A549 (cell line): ENCODE measurements at regions not wholly inside any gene's neighbourhood (a gene's known extent, or its start where the extent isn't known, plus 50 kb on each side); places are given as distances from the start of the nearest gene placed in this dataset.

Experiments
- ATAC-seq, 2 experiments: fragments of 200-7000 bp in 1 of 2; fragments of >200 bp in 1 of 2; cut with Nextera tagmentation in 1 of 2; cut with Tn5 transposase in 1 of 2; 3 replicates each; pipeline versions ENCODE4 v1.8.0 to v1.9.1; 2018 to 2020; ENCODE audit warnings: mild to moderate bottlenecking in 1 of 2, moderate library complexity in 1 of 2
- CTCF ChIA-PET: fragments of 300-600 bp; sonication (Branson Sonifier 250); formaldehyde crosslinking; extraction: SDS; loops from one replicate; lab custom pipeline; 2021; ENCODE audit warnings: antibody characterized with exemption, inconsistent platforms; lab: Yijun Ruan, JAX
- POLR2A ChIA-PET: fragments of 350-600 bp; formaldehyde crosslinking; extraction: SDS; loops from one replicate; lab custom pipeline; 2021; ENCODE audit warnings: antibody characterized with exemption, inconsistent platforms; lab: Yijun Ruan, JAX
- DNase-seq, 2 experiments: peaks; one replicate each; pipeline versions ENCODE4 v3.0.0 to v3.0.0-alpha.2; 2011 to 2016; ENCODE audit warnings: low read depth in 1 of 2, low spot score in 1 of 2
- FAIRE-seq: peaks from 2 replicates; lab custom pipeline; 2011; peaks lifted over from hg19 to GRCh38; lab: Jason Lieb, UNC
- H3K27ac ChIP-seq, 2 experiments: fragments of >200 bp; sonication (Bioruptor Twin); formaldehyde crosslinking; 3 replicates each; pipeline ENCODE4 v1.5.1; 2016 to 2017
- H3K4me1 ChIP-seq: fragments of >200 bp; sonication (Bioruptor Twin); formaldehyde crosslinking; 3 replicates; pipeline ENCODE4 v1.6.1; 2016
- H3K4me2 ChIP-seq: fragments of >200 bp; sonication (Bioruptor Twin); formaldehyde crosslinking; 3 replicates; pipeline ENCODE4 v1.6.1; 2016
- H3K4me3 ChIP-seq: fragments of >200 bp; sonication (Bioruptor Twin); formaldehyde crosslinking; 3 replicates; pipeline ENCODE4 v1.5.1; 2016
- H3K9me3 ChIP-seq: fragments of >200 bp; sonication (Bioruptor Twin); formaldehyde crosslinking; 3 replicates; pipeline ENCODE4 v1.6.1; 2016
- ATOH8 ChIP-seq: fragments of 250-450 bp; sonication (Bioruptor Pico); IDR thresholded peaks from 2 replicates; pipeline ENCODE4 v1.5.0; 2020; ENCODE audit warnings: low read depth, mild to moderate bottlenecking, moderate library complexity
- BHLHE40 ChIP-seq: IDR thresholded peaks from 2 replicates; pipeline ENCODE4 v1.6.1; 2012; ENCODE audit warnings: low read depth, low read length, inconsistent platforms
- CEBPB ChIP-seq, 2 experiments: fragments of >200 bp in 1 of 2; sonication (Bioruptor Twin) in 1 of 2; formaldehyde crosslinking in 1 of 2; IDR thresholded peaks; 2 replicates each; pipeline ENCODE4 v1.6.1; 2012 to 2016
- CHD2 ChIP-seq: fragments of 150-350 bp; IDR thresholded peaks from 2 replicates; pipeline ENCODE4 v1.6.1; 2014; ENCODE audit warnings: low read length; ENCODE audit not compliant: partially characterized antibody
- EP300 ChIP-seq, 2 experiments: fragments of >200 bp; sonication (Bioruptor Twin); formaldehyde crosslinking; IDR thresholded peaks; 2 replicates in 1 of 2; 3 replicates in 1 of 2; pipeline ENCODE4 v1.6.1; 2016 to 2017
- FOSB ChIP-seq: fragments of 250-450 bp; sonication (Bioruptor Pico); IDR thresholded peaks from 2 replicates; pipeline ENCODE4 v1.5.0; 2020; ENCODE audit warnings: mild to moderate bottlenecking, moderate library complexity
- FOSL2 ChIP-seq, 2 experiments: fragments of 450-650 bp in 1 of 2; fragments of >200 bp in 1 of 2; sonication (Bioruptor Twin) in 1 of 2; formaldehyde crosslinking; IDR thresholded peaks; 2 replicates each; pipeline versions ENCODE4 v1.5.0 to v1.6.1; 2016 to 2020; ENCODE audit warnings: mild to moderate bottlenecking in 1 of 2, moderate library complexity in 1 of 2
- FOXS1 ChIP-seq: fragments of 250-450 bp; sonication (Bioruptor Pico); IDR thresholded peaks from 2 replicates; pipeline ENCODE4 v1.5.0; 2020; ENCODE audit warnings: mild to moderate bottlenecking, moderate library complexity
- HDAC2 ChIP-seq: fragments of 200-600 bp; sonication (generic); IDR thresholded peaks from 2 replicates; pipeline ENCODE4 v1.6.1; 2016
- HES2 ChIP-seq: fragments of >200 bp; sonication (Bioruptor Twin); formaldehyde crosslinking; IDR thresholded peaks from 2 replicates; pipeline ENCODE4 v1.6.1; 2016
- JUNB ChIP-seq: fragments of >200 bp; sonication (Bioruptor Twin); formaldehyde crosslinking; IDR thresholded peaks from 2 replicates; pipeline ENCODE4 v1.6.1; 2016
- KDM1A ChIP-seq: fragments of 200-600 bp; sonication (generic); IDR thresholded peaks from 2 replicates; pipeline ENCODE4 v1.6.1; 2016; ENCODE audit warnings: low read depth, mild to moderate bottlenecking
- MAFK ChIP-seq: fragments of 450-650 bp; IDR thresholded peaks from 2 replicates; pipeline ENCODE4 v1.6.1; 2014; ENCODE audit not compliant: partially characterized antibody
- MAX ChIP-seq: IDR thresholded peaks from 2 replicates; pipeline ENCODE4 v1.6.1; 2012
- MAZ ChIP-seq: fragments of 150-350 bp; IDR thresholded peaks from 2 replicates; pipeline ENCODE4 v1.6.1; 2014; ENCODE audit warnings: antibody characterized with exemption, low read depth, low read length, borderline replicate concordance
- NPAS2 ChIP-seq: fragments of 250-450 bp; sonication (Bioruptor Pico); IDR thresholded peaks from 2 replicates; pipeline ENCODE4 v1.8.0; 2022; ENCODE audit warnings: mild to moderate bottlenecking, moderate library complexity, borderline replicate concordance
- POLR2A ChIP-seq: IDR thresholded peaks from 2 replicates; pipeline ENCODE4 v1.6.1; 2012; ENCODE audit warnings: mild to moderate bottlenecking, low read length
- POLR2AphosphoS2 ChIP-seq: conservative IDR thresholded peaks from 2 replicates; pipeline ENCODE4 v1.6.1; 2012; ENCODE audit warnings: low read length, improper control_type of control experiment, inconsistent platforms
- RAD21 ChIP-seq, 2 experiments: fragments of >200 bp in 1 of 2; sonication (Bioruptor Twin) in 1 of 2; formaldehyde crosslinking in 1 of 2; IDR thresholded peaks in 1 of 2; conservative IDR thresholded peaks in 1 of 2; 2 replicates in 1 of 2; 3 replicates in 1 of 2; pipeline ENCODE4 v1.6.1; 2012 to 2018; ENCODE audit warnings: inconsistent platforms in 1 of 2
- RARB ChIP-seq: fragments of 250-450 bp; sonication (Bioruptor Pico); IDR thresholded peaks from 2 replicates; pipeline ENCODE4 v1.8.0; 2021; ENCODE audit warnings: mild to moderate bottlenecking, moderate library complexity
- RCOR1 ChIP-seq: fragments of 150-350 bp; IDR thresholded peaks from 2 replicates; pipeline ENCODE4 v1.6.1; 2014; ENCODE audit warnings: antibody characterized with exemption, low read length, low read depth
- RFX5 ChIP-seq: fragments of 450-650 bp; IDR thresholded peaks from 2 replicates; pipeline ENCODE4 v1.7.1; 2014; ENCODE audit warnings: antibody characterized with exemption, mild to moderate bottlenecking, moderate library complexity
- SMC3 ChIP-seq: fragments of >200 bp; sonication (Bioruptor Twin); formaldehyde crosslinking; IDR thresholded peaks from 3 replicates; pipeline ENCODE4 v1.6.1; 2018; ENCODE audit warnings: inconsistent platforms
- TFCP2L1 ChIP-seq: fragments of 250-450 bp; sonication (Bioruptor Pico); IDR thresholded peaks from 2 replicates; pipeline ENCODE4 v1.5.0; 2021; ENCODE audit warnings: mild to moderate bottlenecking
- TP53 ChIP-seq: fragments of 250-450 bp; sonication (Bioruptor Pico); IDR thresholded peaks from 2 replicates; pipeline ENCODE4 v1.5.0; 2021; ENCODE audit warnings: mild to moderate bottlenecking, moderate library complexity
- ZNF302 ChIP-seq: fragments of 250-450 bp; sonication (Bioruptor Pico); IDR thresholded peaks from 2 replicates; pipeline ENCODE4 v1.9.0; 2021; ENCODE audit warnings: inconsistent platforms, mild to moderate bottlenecking, moderate library complexity
- ZSCAN20 ChIP-seq: fragments of 250-450 bp; sonication (Bioruptor Pico); IDR thresholded peaks from 2 replicates; pipeline ENCODE4 v1.8.0; 2022; ENCODE audit warnings: mild to moderate bottlenecking, moderate library complexity
- WGBS: methylation state at CpG from one replicate; pipeline ENCODE4 v1.1.6; 2017; ENCODE audit errors: missing lambda C conversion rate; 5-methylcytosine and 5-hydroxymethylcytosine counted together
- TF ChIP-seq, protein P1 (sequence below): fragments of >200 bp; sonication (Bioruptor Twin); formaldehyde crosslinking; IDR thresholded peaks from 3 replicates; pipeline ENCODE4 v1.6.1; 2016
- TF ChIP-seq, protein P2 (sequence below): IDR thresholded peaks from 2 replicates; pipeline ENCODE4 v1.6.1; 2012; ENCODE audit warnings: low read depth, borderline replicate concordance
- TF ChIP-seq, protein P3 (sequence below): fragments of 450-650 bp; IDR thresholded peaks from 2 replicates; pipeline ENCODE4 v1.6.1; 2014; ENCODE audit warnings: antibody characterized with exemption

DNA sequence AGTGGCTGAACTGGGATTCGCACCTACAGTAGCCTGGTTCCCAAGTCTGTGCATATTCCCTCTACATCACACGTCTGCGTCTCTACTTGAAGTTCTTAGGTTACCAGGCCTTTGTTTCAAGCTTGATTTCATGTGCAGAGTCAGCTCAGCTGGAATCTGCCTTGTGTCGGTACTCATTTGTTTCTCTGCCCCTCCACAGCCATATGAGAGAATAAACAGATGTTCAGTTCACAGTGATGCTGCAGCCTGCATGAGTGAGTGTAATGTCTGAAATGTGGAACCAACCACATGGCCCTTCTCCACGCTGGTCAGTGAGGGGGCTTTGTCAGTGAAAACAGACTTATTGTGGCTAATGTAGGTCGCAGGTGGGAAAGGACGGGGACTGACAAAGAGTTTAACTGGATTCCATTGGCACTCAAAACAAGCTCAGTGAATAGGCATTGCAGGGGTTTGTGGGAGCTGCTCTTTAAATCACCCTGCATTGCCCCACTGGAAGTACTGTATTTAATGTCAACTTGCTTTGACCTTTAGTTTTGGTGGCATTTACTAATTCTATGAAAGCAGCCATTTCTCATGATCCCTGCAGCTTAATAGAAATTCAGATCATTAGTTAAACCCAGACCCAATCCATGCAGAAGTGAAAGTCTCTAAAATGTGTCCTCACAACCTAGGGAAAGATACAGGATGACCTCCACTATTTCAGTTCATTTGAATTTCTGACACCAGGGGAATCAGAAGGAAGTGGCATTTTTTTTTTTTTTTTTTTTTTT, 136.4 kb upstream of the FAM78B start:
- FAIRE-seq (no peak), ATAC-seq (no peak), DNase-seq (no peak)
- WGBS: 24% methylated on average over 7 of the region's 7 CpGs
- Histone ChIP-seq H3K27ac (no peak overlapping the region), H3K4me2 (no peak overlapping the region), H3K4me3 (no peak overlapping the region), H3K9me3 (no peaks in the 10 kb centered on the region), H3K4me1 (no peaks in the 10 kb centered on the region)
- CTCF ChIA-PET: interaction anchor here (0.7 to 1.0 kb wide), 2 partner anchors 15 to 900 kb away, joined by 3 to 4 read pairs; no protein-coding TSS in a partner anchor
- POLR2A ChIA-PET: no interaction called here
- TF ChIP-seq, protein P1, sequence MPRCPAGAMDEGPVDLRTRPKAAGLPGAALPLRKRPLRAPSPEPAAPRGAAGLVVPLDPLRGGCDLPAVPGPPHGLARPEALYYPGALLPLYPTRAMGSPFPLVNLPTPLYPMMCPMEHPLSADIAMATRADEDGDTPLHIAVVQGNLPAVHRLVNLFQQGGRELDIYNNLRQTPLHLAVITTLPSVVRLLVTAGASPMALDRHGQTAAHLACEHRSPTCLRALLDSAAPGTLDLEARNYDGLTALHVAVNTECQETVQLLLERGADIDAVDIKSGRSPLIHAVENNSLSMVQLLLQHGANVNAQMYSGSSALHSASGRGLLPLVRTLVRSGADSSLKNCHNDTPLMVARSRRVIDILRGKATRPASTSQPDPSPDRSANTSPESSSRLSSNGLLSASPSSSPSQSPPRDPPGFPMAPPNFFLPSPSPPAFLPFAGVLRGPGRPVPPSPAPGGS: no peak
- TF ChIP-seq SMC3 (no peak), RCOR1 (no peak), ATOH8 (CRISPR knock-in tag) (no peak), BHLHE40 (no peak), CHD2 (no peak), RFX5 (no peak), MAZ (no peak), TP53 (CRISPR knock-in tag) (no peak), HDAC2 (no peak), ZNF302 (no peak), EP300 (IDR thresholded peaks at IDR 0.05) (no peak), FOXS1 (CRISPR knock-in tag) (no peak), RAD21 (conservative IDR thresholded peaks at IDR 0.05 in 1 of 2, IDR thresholded peaks at IDR 0.05 in 1 of 2) (no peak), POLR2A (no peak), FOSL2 (IDR thresholded peaks at IDR 0.05) (no peak), FOSL2 (CRISPR knock-in tag; IDR thresholded peaks at IDR 0.05) (no peak), HES2 (no peak), TFCP2L1 (CRISPR knock-in tag) (no peak)
- TF ChIP-seq, protein P2, sequence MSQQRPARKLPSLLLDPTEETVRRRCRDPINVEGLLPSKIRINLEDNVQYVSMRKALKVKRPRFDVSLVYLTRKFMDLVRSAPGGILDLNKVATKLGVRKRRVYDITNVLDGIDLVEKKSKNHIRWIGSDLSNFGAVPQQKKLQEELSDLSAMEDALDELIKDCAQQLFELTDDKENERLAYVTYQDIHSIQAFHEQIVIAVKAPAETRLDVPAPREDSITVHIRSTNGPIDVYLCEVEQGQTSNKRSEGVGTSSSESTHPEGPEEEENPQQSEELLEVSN: no peak
- TF ChIP-seq, protein P3, sequence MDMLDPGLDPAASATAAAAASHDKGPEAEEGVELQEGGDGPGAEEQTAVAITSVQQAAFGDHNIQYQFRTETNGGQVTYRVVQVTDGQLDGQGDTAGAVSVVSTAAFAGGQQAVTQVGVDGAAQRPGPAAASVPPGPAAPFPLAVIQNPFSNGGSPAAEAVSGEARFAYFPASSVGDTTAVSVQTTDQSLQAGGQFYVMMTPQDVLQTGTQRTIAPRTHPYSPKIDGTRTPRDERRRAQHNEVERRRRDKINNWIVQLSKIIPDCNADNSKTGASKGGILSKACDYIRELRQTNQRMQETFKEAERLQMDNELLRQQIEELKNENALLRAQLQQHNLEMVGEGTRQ: no peak

DNA sequence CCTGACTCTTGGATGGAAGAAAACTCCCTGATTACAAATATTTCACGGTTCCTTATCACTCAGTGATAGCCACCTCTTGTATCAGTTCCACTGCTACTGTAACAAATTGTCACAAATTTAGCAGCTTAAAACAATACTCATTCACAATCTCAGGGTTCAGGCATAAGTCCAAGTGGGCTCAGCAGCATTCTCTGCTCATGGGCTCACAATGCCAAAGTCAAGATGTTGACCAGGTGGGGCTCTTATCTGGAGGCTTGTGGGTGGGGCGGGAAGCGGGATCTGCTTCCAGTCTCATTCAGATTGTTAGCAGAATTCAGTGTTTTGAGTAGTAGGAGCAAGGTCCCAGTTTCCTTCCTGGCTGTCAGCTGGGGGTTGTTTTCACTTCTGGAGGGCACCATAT, 137.3 kb upstream of the FAM78B start:
- WGBS: 21% methylated on average over 3 of the region's 3 CpGs
- DNase-seq (no peak), ATAC-seq (no peak), FAIRE-seq (no peak)
- Histone ChIP-seq H3K27ac (no peak overlapping the region), H3K9me3 (no peaks in the 10 kb centered on the region), H3K4me3 (no peak overlapping the region), H3K4me2 (no peak overlapping the region), H3K4me1 (no peaks in the 10 kb centered on the region)
- ChIA-PET POLR2A (no interaction called here), CTCF (no interaction called here)
- no peak for TF ChIP-seq RARB (CRISPR knock-in tag)
- TF ChIP-seq POLR2A: no peak
- TF ChIP-seq RFX5: no peak
- no peak for TF ChIP-seq SMC3
- TF ChIP-seq ZSCAN20 (CRISPR knock-in tag): no peak
- TF ChIP-seq FOSB: no peak
- no peak for TF ChIP-seq MAFK
- TF ChIP-seq MAX: no peak
- TF ChIP-seq, protein P3: no peak
- TF ChIP-seq KDM1A: no peak
- TF ChIP-seq NPAS2 (CRISPR knock-in tag): no peak
- TF ChIP-seq BHLHE40: no peak
- no peak for TF ChIP-seq JUNB
- TF ChIP-seq FOXS1 (CRISPR knock-in tag): no peak
- no peak for TF ChIP-seq POLR2AphosphoS2
- TF ChIP-seq CEBPB (IDR thresholded peaks at IDR 0.05): no peak
- TF ChIP-seq, all 56 proteins: peak for 0
